B cell (primary cell): ENCODE measurements at regions not wholly inside any gene's neighbourhood (a gene's known extent, or its start where the extent isn't known, plus 50 kb on each side); places are given as distances from the start of the nearest gene placed in this dataset.

Experiments
- CTCF ChIP-seq: fragments of 200-600 bp; IDR thresholded peaks from one replicate; pipeline ENCODE4 v1.8.0; 2022; ENCODE audit warnings: antibody characterized with exemption, mild to moderate bottlenecking
- EZH2 ChIP-seq: IDR thresholded peaks from 2 replicates; pipeline ENCODE4 v1.6.1; 2012; ENCODE audit warnings: borderline replicate concordance, low read depth, mild to moderate bottlenecking, moderate library complexity, low read length; ENCODE audit not compliant: insufficient read depth, poor library complexity, severe bottlenecking

GRCh38 chr2:176854878-176855277 lies 357.7 kb upstream of the HNRNPA3 start:
- no peak for TF ChIP-seq CTCF
- no peak for TF ChIP-seq EZH2
